ENCODE measurements at regions not wholly inside any gene's neighbourhood (a gene's known extent, or its start where the extent isn't known, plus 50 kb on each side); places are given as distances from the start of the nearest gene placed in this dataset.

DNA sequence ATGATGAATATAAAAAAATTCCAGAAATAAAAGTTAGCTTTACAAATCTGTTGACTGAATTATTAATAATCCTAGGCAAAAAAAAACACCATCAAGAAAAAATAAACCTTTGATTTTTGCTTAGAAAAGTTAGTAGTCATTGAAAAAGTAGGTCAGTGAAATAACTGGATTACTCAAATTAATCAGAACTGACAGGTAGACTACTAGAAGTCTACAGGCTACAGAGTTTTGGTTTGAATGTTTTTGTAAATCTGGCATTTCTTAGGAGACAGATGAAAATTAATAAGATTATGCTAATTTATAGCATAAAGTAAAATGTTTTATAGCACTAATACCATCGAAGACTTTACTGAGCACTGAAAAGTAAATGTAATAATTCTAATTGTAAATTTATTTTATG lies 511.9 kb downstream of the PTPRC start:
- no peak overlapping the region for H3K4me3 ChIP-seq (ENCODE audit: low read depth, low read length)
- TF ChIP-seq, protein P1, sequence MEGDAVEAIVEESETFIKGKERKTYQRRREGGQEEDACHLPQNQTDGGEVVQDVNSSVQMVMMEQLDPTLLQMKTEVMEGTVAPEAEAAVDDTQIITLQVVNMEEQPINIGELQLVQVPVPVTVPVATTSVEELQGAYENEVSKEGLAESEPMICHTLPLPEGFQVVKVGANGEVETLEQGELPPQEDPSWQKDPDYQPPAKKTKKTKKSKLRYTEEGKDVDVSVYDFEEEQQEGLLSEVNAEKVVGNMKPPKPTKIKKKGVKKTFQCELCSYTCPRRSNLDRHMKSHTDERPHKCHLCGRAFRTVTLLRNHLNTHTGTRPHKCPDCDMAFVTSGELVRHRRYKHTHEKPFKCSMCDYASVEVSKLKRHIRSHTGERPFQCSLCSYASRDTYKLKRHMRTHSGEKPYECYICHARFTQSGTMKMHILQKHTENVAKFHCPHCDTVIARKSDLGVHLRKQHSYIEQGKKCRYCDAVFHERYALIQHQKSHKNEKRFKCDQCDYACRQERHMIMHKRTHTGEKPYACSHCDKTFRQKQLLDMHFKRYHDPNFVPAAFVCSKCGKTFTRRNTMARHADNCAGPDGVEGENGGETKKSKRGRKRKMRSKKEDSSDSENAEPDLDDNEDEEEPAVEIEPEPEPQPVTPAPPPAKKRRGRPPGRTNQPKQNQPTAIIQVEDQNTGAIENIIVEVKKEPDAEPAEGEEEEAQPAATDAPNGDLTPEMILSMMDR (IDR thresholded peaks at IDR 0.05; ENCODE audit: low read depth, low read length) = no peak

DNA sequence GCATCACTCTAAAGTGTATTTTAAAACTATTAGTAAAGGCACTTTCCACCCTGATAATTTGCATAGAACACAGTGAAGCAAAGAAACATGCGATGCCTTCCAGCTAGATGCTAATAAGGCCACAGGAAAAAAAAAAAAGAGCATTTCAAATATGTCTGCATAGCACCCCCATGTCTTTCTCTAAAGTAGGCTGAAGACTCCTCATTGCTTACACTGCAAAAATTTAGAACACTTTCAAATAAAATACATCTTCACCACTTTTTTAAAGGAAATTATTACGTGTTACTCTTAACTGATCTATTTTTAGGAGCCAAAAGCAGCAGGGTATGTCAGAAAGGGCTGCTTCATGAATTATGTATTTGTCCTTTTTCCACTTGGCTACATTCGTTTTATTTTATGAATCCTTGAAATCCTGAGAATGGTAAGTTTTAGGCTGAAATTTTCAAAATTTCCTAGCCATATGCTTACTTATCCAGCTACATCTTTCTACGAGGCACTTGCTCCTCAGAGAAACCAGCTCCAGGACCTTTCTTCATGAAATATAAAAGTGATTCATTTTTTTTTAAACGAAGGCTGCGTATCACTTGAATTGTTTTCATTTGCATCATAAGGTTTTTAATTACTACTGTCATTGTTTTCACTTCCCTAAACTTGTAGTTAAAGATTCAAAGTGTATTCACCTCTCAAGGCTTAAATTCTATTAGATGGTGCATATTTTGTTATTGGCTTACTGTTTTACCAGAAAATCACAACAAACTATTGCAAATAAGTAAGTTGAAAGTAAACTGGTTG lies 513.0 kb downstream of the PTPRC start:
- H3K4me3 ChIP-seq (ENCODE audit: low read depth, low read length) = no peak overlapping the region
- TF ChIP-seq, protein P1 (IDR thresholded peaks at IDR 0.05; ENCODE audit: low read depth, low read length) = no peak

GRCh38 chr1:199152676-199153075 lies 513.8 kb downstream of the PTPRC start:
- no peak overlapping the region for H3K4me3 ChIP-seq (ENCODE audit: low read depth, low read length)
- TF ChIP-seq, protein P1 (IDR thresholded peaks at IDR 0.05; ENCODE audit: low read depth, low read length) = no peak

- H3K4me3 ChIP-seq (ENCODE audit: low read depth, low read length) = no peak overlapping the region
- TF ChIP-seq, protein P1 (IDR thresholded peaks at IDR 0.05; ENCODE audit: low read depth, low read length) = no peak
These were observed 516.6 kb downstream of the PTPRC start for GRCh38 chr1:199155166-199156019.

DNA sequence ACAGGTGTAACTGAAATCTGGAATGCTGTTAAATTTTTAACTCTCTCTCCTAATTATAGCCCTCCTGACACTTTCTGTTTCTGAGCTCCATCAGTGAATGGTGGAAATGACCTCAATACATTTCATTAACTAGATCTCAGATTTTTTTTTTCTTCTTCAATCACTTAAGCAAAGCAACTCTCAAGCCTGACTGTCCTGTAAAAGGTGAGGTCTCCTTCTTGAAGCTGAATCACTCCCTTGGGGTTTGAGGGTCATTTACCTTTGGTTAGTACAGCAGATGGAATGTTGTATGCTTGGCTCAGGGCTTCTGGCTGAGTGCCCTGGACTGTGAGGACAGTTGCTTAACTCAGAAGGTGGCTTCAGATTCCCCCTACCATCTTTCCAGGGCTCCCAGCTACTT lies 518.7 kb downstream of the PTPRC start:
- TF ChIP-seq, protein P1 (IDR thresholded peaks at IDR 0.05; ENCODE audit: low read depth, low read length) = no peak

DNA sequence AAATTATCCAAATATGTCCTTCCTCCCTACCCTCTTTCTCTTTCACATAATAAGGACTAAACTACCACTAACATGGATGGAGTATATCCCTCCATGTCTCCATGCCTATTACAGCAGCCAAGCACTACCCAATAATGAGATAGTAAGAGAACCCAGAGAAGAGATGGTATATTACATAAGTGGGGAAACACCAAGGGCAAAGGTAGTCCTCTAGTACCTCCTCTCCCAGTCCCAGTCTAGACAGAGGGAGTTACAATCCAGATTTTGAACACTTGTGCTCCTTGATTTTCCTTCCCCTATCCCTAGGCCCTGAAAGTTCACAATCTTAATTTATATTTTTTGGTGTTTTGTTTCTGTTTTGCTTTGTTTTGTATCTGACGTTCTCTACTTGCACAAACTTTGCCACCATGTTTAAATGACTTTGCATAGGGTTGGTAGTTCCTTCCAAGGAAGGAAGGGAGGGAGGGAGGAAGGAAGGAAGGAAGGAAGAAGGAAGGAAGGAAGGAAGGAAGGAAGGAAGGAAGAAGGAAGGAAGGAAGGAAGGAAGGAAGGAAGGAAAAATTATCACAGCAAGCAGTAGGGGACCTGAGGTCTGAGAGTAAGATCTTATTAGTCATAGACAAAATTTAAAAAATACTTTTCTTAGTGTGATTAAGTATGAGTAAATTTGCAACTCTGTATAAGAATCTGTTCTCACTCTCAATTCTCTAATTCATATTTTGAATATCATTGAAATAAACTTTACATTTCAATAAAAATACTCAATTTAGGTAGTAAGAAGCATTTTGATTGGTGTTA lies 521.9 kb downstream of the PTPRC start:
- no peak overlapping the region for H3K4me3 ChIP-seq (ENCODE audit: low read depth, low read length)
- TF ChIP-seq, protein P1 (IDR thresholded peaks at IDR 0.05; ENCODE audit: low read depth, low read length) = no peak

More for the DNA sequence above, 518.7 kb downstream of the PTPRC start:
- no peak overlapping the region for H3K4me3 ChIP-seq (ENCODE audit: low read depth, low read length)
